ENCODE measurements at regions not wholly inside any gene's neighbourhood (a gene's known extent, or its start where the extent isn't known, plus 50 kb on each side); places are given as distances from the start of the nearest gene placed in this dataset.

DNA sequence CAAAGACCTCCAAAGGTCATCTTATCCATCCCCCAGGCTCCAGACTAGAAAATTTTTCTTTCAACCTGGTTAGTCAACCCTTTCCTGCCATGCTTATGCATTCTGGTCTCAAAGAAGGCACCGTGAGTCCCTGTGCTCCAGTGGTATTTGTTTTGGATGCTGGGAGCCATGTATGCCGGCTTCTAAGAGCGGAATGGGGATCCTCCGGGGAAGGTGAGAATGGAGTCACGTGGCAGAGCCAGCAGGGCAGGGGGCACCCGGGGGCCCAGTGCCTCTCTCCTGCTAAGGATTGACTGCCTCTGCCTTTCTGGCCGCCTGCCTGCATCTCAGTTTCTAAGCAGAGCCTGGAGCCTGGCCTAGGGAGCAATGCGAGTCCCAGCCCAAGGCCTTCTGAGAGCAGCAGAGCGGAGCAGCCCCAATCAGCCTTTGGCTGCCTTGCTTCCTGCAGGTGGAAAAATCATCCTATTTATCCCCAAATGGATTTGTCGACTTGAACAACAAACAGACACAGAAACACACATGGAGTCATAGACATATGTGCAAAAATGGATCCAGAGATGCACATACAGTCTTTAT, 141.0 kb downstream of the PJA1 start:
- Mint-ChIP-seq H3K4me3 (ENCODE audit: unreplicated experiment) (no peak overlapping the region), H3K4me1 (ENCODE audit: unreplicated experiment) (peaks cover 5% of the 10 kb centered on the region), H3K27me3 (ENCODE audit: unreplicated experiment) (no peaks in the 10 kb centered on the region), H3K36me3 (ENCODE audit: unreplicated experiment) (peaks cover 2% of the 10 kb centered on the region), H3K9me3 (ENCODE audit: unreplicated experiment) (no peaks in the 10 kb centered on the region), H3K27ac (ENCODE audit: unreplicated experiment) (no peak overlapping the region)
- peak; percentile 71 for DNase-seq (ENCODE audit: extremely low spot score, unreplicated experiment)
- no peak for TF ChIP-seq CTCF (IDR thresholded peaks at IDR 0.05)

DNA sequence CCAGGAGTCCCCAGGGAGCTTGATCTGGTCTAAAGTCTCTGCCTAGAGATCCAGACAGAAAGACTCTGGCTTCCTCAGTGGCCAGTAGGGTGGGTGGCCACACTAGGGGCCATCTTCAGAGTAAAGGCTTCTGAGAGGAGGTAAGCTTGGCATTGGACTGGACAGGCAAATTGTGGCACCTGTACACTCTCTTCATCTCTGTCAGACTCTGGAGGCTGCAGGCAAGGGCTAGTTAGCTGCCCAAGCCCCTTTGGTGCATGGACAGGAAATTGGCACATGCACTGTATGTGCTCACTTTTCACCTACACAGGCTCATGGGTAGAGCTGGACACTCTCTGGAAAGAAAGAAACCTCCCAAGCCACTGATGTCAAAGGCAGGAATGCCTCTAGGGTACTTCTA, 142.8 kb downstream of the PJA1 start:
- H3K27ac Mint-ChIP-seq (ENCODE audit: unreplicated experiment): no peak overlapping the region
- DNase-seq (ENCODE audit: extremely low spot score, unreplicated experiment): peak; percentile 53

DNA sequence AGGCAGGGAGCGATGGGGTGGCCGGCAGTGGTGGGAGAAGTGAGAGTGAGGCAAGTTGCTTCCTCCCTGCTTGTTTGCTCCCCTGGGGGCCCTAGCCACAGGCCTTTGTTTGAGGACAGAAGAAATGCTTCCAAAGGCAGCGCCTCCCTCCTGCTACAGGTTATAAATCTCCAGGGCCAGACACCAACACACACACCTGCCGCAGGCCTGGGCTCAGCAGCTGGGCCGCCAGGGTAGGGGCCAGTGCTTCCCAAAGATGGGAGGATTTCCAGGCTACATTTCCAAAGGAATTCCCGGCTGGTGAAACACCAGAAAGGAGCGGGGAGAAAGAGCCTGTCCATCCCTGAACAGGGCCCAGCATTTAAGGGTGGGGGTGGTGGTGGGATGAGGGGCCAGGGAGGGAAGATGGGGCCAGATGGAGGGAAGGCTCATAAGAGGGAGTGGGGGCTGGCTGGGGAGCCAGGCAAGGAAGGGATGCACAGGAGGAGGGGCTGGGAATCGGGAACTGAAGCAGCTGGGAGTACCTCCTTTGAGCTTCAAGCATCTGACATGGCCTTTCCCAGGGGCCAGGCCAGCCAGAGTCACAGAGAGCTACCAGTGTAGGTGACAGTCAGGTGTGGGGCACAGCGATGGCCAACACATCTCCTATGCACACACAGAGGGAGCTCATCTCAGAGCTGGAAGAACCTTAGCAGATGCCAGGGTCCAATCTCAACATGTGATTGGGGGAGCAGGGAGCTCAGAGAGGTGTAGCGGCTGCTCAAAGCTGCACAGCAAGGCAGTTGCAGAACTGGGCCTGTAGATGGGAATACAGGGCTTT, 143.9 kb downstream of the PJA1 start:
- H3K9me3 Mint-ChIP-seq (ENCODE audit: unreplicated experiment): no peaks in the 10 kb centered on the region
- no peak overlapping the region for H3K27ac Mint-ChIP-seq (ENCODE audit: unreplicated experiment)
- peaks cover 2% of the 10 kb centered on the region for H3K36me3 Mint-ChIP-seq (ENCODE audit: unreplicated experiment)
- DNase-seq (ENCODE audit: extremely low spot score, unreplicated experiment): peak; percentile 69
- H3K27me3 Mint-ChIP-seq (ENCODE audit: unreplicated experiment): no peaks in the 10 kb centered on the region
- no peak overlapping the region for H3K4me3 Mint-ChIP-seq (ENCODE audit: unreplicated experiment)
- no peak for TF ChIP-seq CTCF (IDR thresholded peaks at IDR 0.05)
- peaks cover 5% of the 10 kb centered on the region for H3K4me1 Mint-ChIP-seq (ENCODE audit: unreplicated experiment)

More for the DNA sequence above, 142.8 kb downstream of the PJA1 start:
- peaks cover 2% of the 10 kb centered on the region for H3K36me3 Mint-ChIP-seq (ENCODE audit: unreplicated experiment)
- no peaks in the 10 kb centered on the region for H3K27me3 Mint-ChIP-seq (ENCODE audit: unreplicated experiment)
- no peak overlapping the region for H3K4me3 Mint-ChIP-seq (ENCODE audit: unreplicated experiment)
- no peak for TF ChIP-seq CTCF (IDR thresholded peaks at IDR 0.05)
- H3K4me1 Mint-ChIP-seq (ENCODE audit: unreplicated experiment): peaks cover 9% of the 10 kb centered on the region
- H3K9me3 Mint-ChIP-seq (ENCODE audit: unreplicated experiment): no peaks in the 10 kb centered on the region

- no peak for TF ChIP-seq CTCF (IDR thresholded peaks at IDR 0.05)
- Mint-ChIP-seq H3K4me3 (ENCODE audit: unreplicated experiment) (no peak overlapping the region), H3K36me3 (ENCODE audit: unreplicated experiment) (no peaks in the 10 kb centered on the region), H3K27ac (ENCODE audit: unreplicated experiment) (no peak overlapping the region), H3K9me3 (ENCODE audit: unreplicated experiment) (no peaks in the 10 kb centered on the region), H3K27me3 (ENCODE audit: unreplicated experiment) (no peaks in the 10 kb centered on the region), H3K4me1 (ENCODE audit: unreplicated experiment) (peaks cover 8% of the 10 kb centered on the region)
- DNase-seq (ENCODE audit: extremely low spot score, unreplicated experiment): peak; percentile 23
These were observed 144.9 kb downstream of the PJA1 start for GRCh38 chrX:69020316-69020715.

DNA sequence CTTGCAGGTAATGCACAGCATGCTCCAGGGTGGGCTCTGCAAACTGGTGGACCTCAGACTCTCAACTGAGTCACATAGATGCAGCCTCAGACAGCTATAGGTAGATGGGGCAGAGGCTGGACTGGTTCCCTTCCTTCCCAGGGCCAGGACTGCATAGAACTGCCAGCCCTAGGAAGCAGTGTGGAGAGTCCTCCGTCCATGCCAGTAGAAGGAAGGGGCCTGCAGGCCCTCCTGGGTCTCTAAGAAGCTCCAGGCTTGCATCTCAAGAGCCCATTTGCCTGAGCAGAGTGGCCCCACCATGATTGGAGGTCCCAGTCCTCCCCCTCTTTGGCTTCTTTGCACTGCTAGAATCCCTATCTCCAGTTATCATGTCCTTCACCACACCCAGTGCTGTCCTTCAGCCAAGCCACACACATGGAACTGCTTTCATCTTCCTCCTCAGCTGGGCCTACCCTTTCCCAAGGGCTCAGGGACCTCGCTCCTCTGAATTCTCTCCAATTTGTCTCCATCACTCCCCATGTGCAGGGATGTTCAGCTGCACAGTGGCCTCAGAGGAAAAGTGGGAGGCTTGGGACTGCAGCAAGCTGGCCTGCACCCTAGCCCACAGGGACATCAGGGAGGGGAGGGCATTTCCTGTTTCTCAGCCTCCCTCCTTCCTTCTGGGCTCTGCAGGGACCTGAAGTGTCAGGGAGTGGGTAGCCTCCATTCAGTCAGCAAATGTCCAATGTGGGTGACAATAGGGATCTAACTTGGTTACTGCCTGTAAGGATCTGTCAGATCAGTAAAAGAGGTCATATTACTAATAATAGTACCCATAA, 146.0 kb downstream of the PJA1 start:
- Mint-ChIP-seq H3K4me3 (ENCODE audit: unreplicated experiment) (no peak overlapping the region), H3K27ac (ENCODE audit: unreplicated experiment) (no peak overlapping the region), H3K27me3 (ENCODE audit: unreplicated experiment) (no peaks in the 10 kb centered on the region), H3K36me3 (ENCODE audit: unreplicated experiment) (no peaks in the 10 kb centered on the region), H3K4me1 (ENCODE audit: unreplicated experiment) (peaks cover 7% of the 10 kb centered on the region), H3K9me3 (ENCODE audit: unreplicated experiment) (no peaks in the 10 kb centered on the region)
- DNase-seq (ENCODE audit: extremely low spot score, unreplicated experiment): peak; percentile 71
- TF ChIP-seq CTCF (IDR thresholded peaks at IDR 0.05): no peak
